ENCODE measurements at regions not wholly inside any gene's neighbourhood (a gene's known extent, or its start where the extent isn't known, plus 50 kb on each side); places are given as distances from the start of the nearest gene placed in this dataset.

DNA sequence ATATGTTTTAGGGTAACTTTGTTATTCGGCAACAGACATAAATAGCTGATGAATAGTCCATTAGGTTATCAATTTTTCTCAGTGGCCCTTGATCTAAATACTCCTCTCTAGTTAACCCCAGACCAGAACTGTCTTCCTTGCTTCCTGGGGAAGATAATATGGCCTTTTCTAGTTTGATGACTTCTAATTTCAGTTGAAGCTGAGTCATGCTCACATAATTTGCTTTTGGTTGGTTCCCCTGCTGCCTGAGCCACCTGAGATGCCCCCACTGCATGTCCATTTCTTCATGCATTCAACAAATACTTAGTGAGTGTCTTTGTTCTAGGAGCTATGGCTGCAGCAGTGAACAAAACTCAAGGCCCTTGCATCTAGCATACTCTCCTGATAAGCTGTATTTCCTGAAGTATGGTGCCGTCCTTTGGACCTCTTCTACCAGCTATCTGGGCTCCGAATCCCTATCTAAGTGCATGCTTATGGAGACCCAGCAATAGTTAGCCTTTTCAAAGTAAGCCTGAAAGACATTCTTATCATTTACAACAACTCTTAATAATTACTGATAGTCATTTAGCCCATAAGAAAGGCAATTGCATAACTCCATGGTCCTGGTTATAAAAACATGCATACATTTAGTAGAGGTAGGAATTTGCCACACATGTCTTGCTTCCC is 84.5 kb upstream of the SLC12A2 start:
- no peak for TF ChIP-seq POLR2AphosphoS5 (IDR thresholded peaks at IDR 0.05; ENCODE audit: low read depth, low read length)
- TF ChIP-seq POLR2A (IDR thresholded peaks at IDR 0.05; ENCODE audit: low read depth, low read length) = no peak
- no peak for TF ChIP-seq TAF1 (IDR thresholded peaks at IDR 0.05; ENCODE audit: low read depth, low read length)
- TF ChIP-seq PAX5 (IDR thresholded peaks at IDR 0.05; ENCODE audit: insufficient read depth, low read length, severe bottlenecking) = no peak
